ENCODE measurements at regions not wholly inside any gene's neighbourhood (a gene's known extent, or its start where the extent isn't known, plus 50 kb on each side); places are given as distances from the start of the nearest gene placed in this dataset.

GRCh38 chrX:18010253-18010652 is 149.2 kb upstream of the RAI2 start:
- no peaks in the 10 kb centered on the region; a peak in 2 of 7 replicates for H3K36me3 Mint-ChIP-seq (ENCODE audit: insufficient read depth in 1 of 3, low read depth in 3 of 3)
- no peak overlapping the region for H4K5ac ChIP-seq (ENCODE audit: insufficient read length, low read depth, low read length)
- no peak overlapping the region for H3K56ac ChIP-seq (ENCODE audit: insufficient read length, low read depth, low read length)
- H3K4me1 Mint-ChIP-seq, result 0 out of 4 replicates have a peak, but pooled peaks cover 0 to under 1% of the 10 kb centered on the region in 2 experiments
- no peaks in the 10 kb centered on the region for H3K79me1 ChIP-seq (ENCODE audit: insufficient read depth, low read depth, low read length, poor library complexity, severe bottlenecking)
- H3K4me3 Mint-ChIP-seq, result no peak overlapping the region
- no peak overlapping the region for H3K9ac ChIP-seq (ENCODE audit: extremely low read depth, insufficient read length, low read length)
- H4K8ac ChIP-seq (replicated peaks; ENCODE audit: insufficient read length, low read depth, low read length), result no peak overlapping the region
- H3K4ac ChIP-seq (ENCODE audit: low read depth, low read length), result no peak overlapping the region
- H3K27ac Mint-ChIP-seq, result no peak overlapping the region
- no peak overlapping the region for H3K14ac ChIP-seq (ENCODE audit: insufficient read depth, low read length)
- no CpG with 5 or more reads among the region's 4 CpGs for WGBS (ENCODE audit: extremely low coverage, insufficient read length, low lambda C conversion rate)
- H3K23ac ChIP-seq (ENCODE audit: insufficient read length, low read depth, low read length), result no peak overlapping the region
- peaks cover 56% of the 10 kb centered on the region for H3K9me3 ChIP-seq (ENCODE audit: control insufficient read depth, low read depth, low read length)
- H2BK15ac ChIP-seq (ENCODE audit: low read depth, low read length), result no peak overlapping the region
- H4K91ac ChIP-seq (ENCODE audit: insufficient read length, low read depth, low read length), result no peak overlapping the region
- no peaks in the 10 kb centered on the region for H4K20me1 ChIP-seq (ENCODE audit: control insufficient read depth, insufficient read depth, insufficient read length)
- H3K23me2 ChIP-seq (ENCODE audit: insufficient read length, low read depth, low read length, poor library complexity, severe bottlenecking), result no peaks in the 10 kb centered on the region
- no peak overlapping the region for H2BK5ac ChIP-seq (ENCODE audit: insufficient read length, low read length)
- no peaks in the 10 kb centered on the region; the same call in 1 of the 2 replicates for H3K27me3 Mint-ChIP-seq (ENCODE audit: low read depth)
- H3K79me2 ChIP-seq (ENCODE audit: insufficient read depth, low read length), result no peaks in the 10 kb centered on the region
- H3K4me1 ChIP-seq (ENCODE audit: insufficient read depth, low read length), result no peaks in the 10 kb centered on the region
- no peak overlapping the region for H2BK20ac ChIP-seq (ENCODE audit: low read depth, low read length, poor library complexity, severe bottlenecking)
- DNase-seq, result no peak
- H3K9me3 Mint-ChIP-seq, result peaks cover 42 to 57% of the 10 kb centered on the region in 2 experiments
- H3K27ac ChIP-seq (ENCODE audit: insufficient read length, low read depth, low read length), result no peak overlapping the region
- H3K4me2 ChIP-seq (ENCODE audit: insufficient read depth, insufficient read length, low read length), result no peak overlapping the region
- H2BK12ac ChIP-seq (ENCODE audit: insufficient read length, low read depth, low read length), result no peak overlapping the region
- no peak overlapping the region for H3K18ac ChIP-seq (ENCODE audit: insufficient read length, low read depth, low read length)
- no peak overlapping the region for H3T11ph ChIP-seq (ENCODE audit: low read length)
- TF ChIP-seq CTCF (conservative IDR thresholded peaks at IDR 0.05), result no peak
- H2AFZ ChIP-seq (ENCODE audit: low read length), result no peak overlapping the region
- no peak overlapping the region for H2AK5ac ChIP-seq (ENCODE audit: insufficient read length, low read length)
- no peak overlapping the region for H2BK120ac ChIP-seq (ENCODE audit: low read depth, low read length, poor library complexity, severe bottlenecking)
- no peaks in the 10 kb centered on the region for H3K27me3 ChIP-seq (ENCODE audit: insufficient read depth, low read length)
